HCT116 (cell line): ENCODE measurements at regions not wholly inside any gene's neighbourhood (a gene's known extent, or its start where the extent isn't known, plus 50 kb on each side); places are given as distances from the start of the nearest gene placed in this dataset.
"Not testable (repeated sequence)": the region's sequence is repeated elsewhere in the genome, so short reads cannot be mapped to it uniquely, and the experiment has no call there.

Source experiments
- ATAC-seq: fragments of 200-7000 bp; cut with Tn5 transposase; 2 replicates; pipeline ENCODE4 v1.9.1; 2020; ENCODE audit warnings: mild to moderate bottlenecking, moderate library complexity
- BruUV-seq: library from RNA; stranded (reverse); fragments of 400-500 nt; replicated peaks from 2 replicates; lab custom pipeline; 2021; lab: Mats Ljungman, UMichigan
- CTCF ChIA-PET: fragments of 300-600 bp; sonication (Branson Sonifier 250); formaldehyde crosslinking; loops from one replicate; lab custom pipeline; 2021; ENCODE audit warnings: antibody characterized with exemption; lab: Charles Lee
- POLR2A ChIA-PET: fragments of 300-600, 350-600 bp; sonication (Branson Sonifier 250); formaldehyde crosslinking; loops from one replicate; lab custom pipeline; 2021; ENCODE audit warnings: antibody characterized with exemption; lab: Charles Lee
- RAD21 ChIA-PET, 2 experiments: fragments of 300-600 bp; sonication (Branson Sonifier 250); formaldehyde crosslinking; loops; one replicate each; lab custom pipeline; 2023; ENCODE audit warnings: low total read pairs in 2 of 2; ENCODE audit not compliant: uncharacterized antibody in 2 of 2, unreplicated experiment in 2 of 2, low non-redundant PET in 1 of 2; lab: Charles Lee
- DNase-seq: peaks from one replicate; pipeline ENCODE4 v3.0.0-alpha.2; 2010; ENCODE audit warnings: low read depth, low spot score
- H2AFZ ChIP-seq: fragments of 200-600 bp; shearing (Covaris generic), sonication (generic); 2 replicates; pipeline ENCODE4 v1.6.1; 2017; ENCODE audit warnings: low read depth, mixed run types, mixed read lengths, antibody characterized with exemption, low read length; ENCODE audit not compliant: poor library complexity, severe bottlenecking
- H3K27ac ChIP-seq: 2 replicates; pipeline ENCODE4 v1.5.1; 2012; ENCODE audit warnings: low read depth, low read length
- H3K27me3 ChIP-seq: fragments of 200-600 bp; sonication (generic); 2 replicates; pipeline ENCODE4 v1.6.1; 2016; ENCODE audit warnings: mixed run types, low read length, mixed read lengths; ENCODE audit not compliant: insufficient read depth
- H3K36me3 ChIP-seq, 2 experiments: fragments of 200-500 bp in 1 of 2; fragments of 200-600 bp in 1 of 2; sonication (Bioruptor generic) in 1 of 2; sonication (generic) in 1 of 2; 2 replicates each; pipeline versions ENCODE4 v1.5.1 to v1.6.1; 2014 to 2016; ENCODE audit warnings: low read length in 2 of 2, inconsistent platforms in 1 of 2, mixed read lengths in 1 of 2, mixed run types in 1 of 2; ENCODE audit not compliant: insufficient read depth in 2 of 2, control insufficient read depth in 1 of 2
- H3K4me1 ChIP-seq, 2 experiments: fragments of 200-600 bp in 1 of 2; sonication (generic) in 1 of 2; 2 replicates each; pipeline versions ENCODE4 v1.5.1 to v1.6.1; 2012 to 2017; ENCODE audit warnings: low read length in 2 of 2, inconsistent platforms in 1 of 2, mild to moderate bottlenecking in 1 of 2, mixed read lengths in 1 of 2, mixed run types in 1 of 2, moderate library complexity in 1 of 2; ENCODE audit not compliant: insufficient read depth in 2 of 2, control insufficient read depth in 1 of 2
- H3K4me2 ChIP-seq: fragments of 200-600 bp; sonication (generic); 2 replicates; pipeline ENCODE4 v1.6.1; 2017; ENCODE audit warnings: mixed run types, low read length, mixed read lengths
- H3K4me3 ChIP-seq, 2 experiments: fragments of 200-600 bp in 1 of 2; sonication (generic) in 1 of 2; replicated peaks in 1 of 2; 2 replicates each; pipeline ENCODE4 v1.5.1; 2011 to 2016; ENCODE audit warnings: low read length in 2 of 2, control low read depth in 1 of 2, low read depth in 1 of 2, mild to moderate bottlenecking in 1 of 2, mixed read lengths in 1 of 2, mixed run types in 1 of 2
- H3K79me2 ChIP-seq: fragments of 200-600 bp; sonication (generic); 2 replicates; pipeline ENCODE4 v1.6.1; 2017; ENCODE audit warnings: mild to moderate bottlenecking, mixed run types, low read length, moderate library complexity, mixed read lengths; ENCODE audit not compliant: insufficient read depth
- H3K9ac ChIP-seq: fragments of 200-600 bp; sonication (generic); 2 replicates; pipeline ENCODE4 v1.6.1; 2016; ENCODE audit warnings: low read length, mixed read lengths
- H3K9me2 ChIP-seq: fragments of 200-600 bp; sonication (generic), shearing (Covaris generic); 2 replicates; pipeline ENCODE4 v1.6.1; 2017; ENCODE audit warnings: mixed run types, mild to moderate bottlenecking, moderate library complexity; ENCODE audit not compliant: insufficient read depth
- H3K9me3 ChIP-seq, 2 experiments: fragments of 200-500 bp in 1 of 2; fragments of 200-600 bp in 1 of 2; sonication (Bioruptor generic) in 1 of 2; sonication (generic) in 1 of 2; 2 replicates each; pipeline ENCODE4 v1.6.1; 2014 to 2017; ENCODE audit warnings: low read length in 2 of 2, mixed read lengths in 2 of 2, inconsistent platforms in 1 of 2, low read depth in 1 of 2, mild to moderate bottlenecking in 1 of 2, mixed run types in 1 of 2, moderate library complexity in 1 of 2; ENCODE audit not compliant: control insufficient read depth in 1 of 2, insufficient read depth in 1 of 2
- H4K20me1 ChIP-seq: fragments of 200-600 bp; sonication (generic), shearing (Covaris generic); 2 replicates; pipeline ENCODE4 v1.6.1; 2017; ENCODE audit warnings: mixed run types, mild to moderate bottlenecking, moderate library complexity; ENCODE audit not compliant: insufficient read depth
- FOSL1 ChIP-seq: IDR thresholded peaks from 2 replicates; pipeline ENCODE4 v1.6.1; 2012; ENCODE audit warnings: low read depth
- YY1 ChIP-seq: IDR thresholded peaks from 2 replicates; pipeline ENCODE4 v1.6.1; 2011; ENCODE audit warnings: low read length, low read depth, moderate library complexity, mild to moderate bottlenecking; ENCODE audit not compliant: insufficient replicate concordance; ENCODE audit errors: extremely low read depth
- ZFX ChIP-seq: fragments of 450-650 bp; IDR thresholded peaks from 2 replicates; pipeline ENCODE4 v1.6.1; 2017
- ZNF274 ChIP-seq: fragments of 200-500 bp; sonication (Bioruptor generic); IDR thresholded peaks from 2 replicates; pipeline ENCODE4 v1.6.1; 2014; ENCODE audit warnings: mild to moderate bottlenecking, low read depth, low read length, inconsistent platforms
- intact Hi-C: fragments of 100-400 bp; cut with micrococcal nuclease; formaldehyde crosslinking; loops from 2 replicates; pipeline ENCODE4 v1.10.0; 2022
- TF ChIP-seq, protein P1 (sequence below), 3 experiments: fragments of 200-600 bp in 1 of 3; sonication (generic) in 1 of 3; IDR thresholded peaks in 2 of 3; conservative IDR thresholded peaks in 1 of 3; 2 replicates each; pipeline ENCODE4 v1.5.1; 2012 to 2017; ENCODE audit warnings: low read depth in 2 of 3, low read length in 2 of 3, antibody characterized with exemption in 1 of 3, borderline replicate concordance in 1 of 3, control low read depth in 1 of 3, mild to moderate bottlenecking in 1 of 3, mixed read lengths in 1 of 3, mixed run types in 1 of 3, moderate library complexity in 1 of 3; ENCODE audit not compliant: insufficient read depth in 1 of 3

DNA sequence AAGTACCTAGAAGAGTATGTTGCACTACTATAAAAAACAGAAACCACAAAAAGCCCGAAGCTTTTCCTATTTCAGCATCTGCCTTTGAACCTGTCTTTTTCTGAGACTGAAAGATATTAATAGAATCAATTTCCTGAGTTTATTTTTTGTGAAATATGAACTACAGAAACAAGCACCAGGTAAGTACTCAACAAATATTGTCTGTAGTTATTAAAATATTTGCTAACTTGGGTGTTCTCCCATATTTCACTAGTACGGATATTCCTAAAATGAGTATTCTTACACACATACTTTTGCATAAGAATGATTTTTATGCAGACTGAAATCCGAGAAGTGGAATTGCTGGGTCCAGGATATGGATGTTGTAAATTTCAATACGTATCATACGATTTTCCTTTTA is 188.0 kb downstream of the OR4C45 start:
- no TSS peak for BruUV-seq
- Histone ChIP-seq H3K4me3 (no peak overlapping the region), H3K79me2 (no peaks in the 10 kb centered on the region), H3K27me3 (no peaks in the 10 kb centered on the region), H3K9me3 (peaks cover 4 to 12% of the 10 kb centered on the region in 2 experiments; a peak in 2 of 4 replicates), H3K36me3 (no peaks in the 10 kb centered on the region), H3K4me2 (no peak overlapping the region), H3K27ac (no peak overlapping the region), H3K9me2 (no peaks in the 10 kb centered on the region), H2AFZ (no peak overlapping the region), H4K20me1 (no peaks in the 10 kb centered on the region), H3K9ac (no peak overlapping the region)
- DNase-seq: no peak
- RAD21 ChIA-PET: no interaction called here
- intact Hi-C loops: no loop called here
- CTCF ChIA-PET: no interaction called here
- ATAC-seq: no peak
- TF ChIP-seq YY1: no peak
- TF ChIP-seq, all 23 proteins: peak for 0
- no peaks in the 10 kb centered on the region for H3K4me1 ChIP-seq
- POLR2A ChIA-PET: no interaction called here

DNA sequence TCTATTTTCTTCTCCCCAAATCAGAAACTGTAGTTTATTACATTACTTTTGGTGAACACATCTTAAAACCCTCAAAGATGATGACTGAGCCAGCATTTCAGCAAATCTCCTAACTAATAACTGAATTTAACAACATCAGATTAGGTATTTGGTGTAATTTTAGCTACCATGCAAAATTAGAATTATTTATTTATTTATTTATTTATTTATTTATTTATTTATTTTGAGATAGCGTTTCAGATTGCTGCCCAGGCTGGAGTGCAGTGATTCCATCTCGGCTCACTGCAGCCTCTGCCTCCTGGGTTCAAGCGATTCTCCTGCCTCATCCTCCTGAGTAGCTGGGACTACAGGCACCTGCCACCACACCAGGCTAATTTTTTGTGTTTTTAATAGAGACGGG is 205.7 kb downstream of the OR4C45 start:
- intact Hi-C loops, BruUV-seq, H3K4me1 ChIP-seq, H3K27ac ChIP-seq, DNase-seq, H3K9me3 ChIP-seq, H3K9ac ChIP-seq, H3K4me2 ChIP-seq, H2AFZ ChIP-seq, H3K27me3 ChIP-seq, H3K36me3 ChIP-seq, RAD21 ChIA-PET, CTCF ChIA-PET, ATAC-seq, POLR2A ChIA-PET, H3K9me2 ChIP-seq, H3K79me2 ChIP-seq, H4K20me1 ChIP-seq, H3K4me3 ChIP-seq: not testable (repeated sequence)

DNA sequence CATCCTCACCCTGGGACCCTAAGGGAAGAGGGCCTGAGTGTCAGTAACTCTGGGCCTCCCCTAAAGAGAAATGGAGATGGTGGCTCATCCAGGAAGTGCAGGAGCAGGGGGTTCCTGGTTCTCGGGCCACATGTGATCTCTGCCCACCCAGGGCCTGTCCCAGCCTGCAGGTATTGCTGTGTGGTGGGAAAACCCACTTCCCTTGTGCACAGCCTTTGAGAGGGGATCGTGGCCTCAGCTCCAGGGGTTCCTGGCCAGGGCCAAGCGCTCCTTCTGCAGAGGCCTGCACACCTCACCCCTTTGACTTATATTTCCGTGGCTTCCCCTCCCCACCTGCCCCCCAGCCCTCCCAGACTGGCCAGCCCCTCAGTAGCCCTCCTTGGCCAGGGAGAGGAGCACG is 213.5 kb downstream of the OR4C45 start:
- H2AFZ ChIP-seq: no peak overlapping the region
- ChIA-PET RAD21 (no interaction called here), CTCF (no interaction called here), POLR2A (no interaction called here)
- no peaks in the 10 kb centered on the region for H3K4me1 ChIP-seq
- no TSS peak for BruUV-seq
- H3K79me2 ChIP-seq: no peaks in the 10 kb centered on the region
- TF ChIP-seq YY1 (no peak), ZNF274 (no peak), FOSL1 (no peak), ZFX (no peak)
- TF ChIP-seq, protein P1, sequence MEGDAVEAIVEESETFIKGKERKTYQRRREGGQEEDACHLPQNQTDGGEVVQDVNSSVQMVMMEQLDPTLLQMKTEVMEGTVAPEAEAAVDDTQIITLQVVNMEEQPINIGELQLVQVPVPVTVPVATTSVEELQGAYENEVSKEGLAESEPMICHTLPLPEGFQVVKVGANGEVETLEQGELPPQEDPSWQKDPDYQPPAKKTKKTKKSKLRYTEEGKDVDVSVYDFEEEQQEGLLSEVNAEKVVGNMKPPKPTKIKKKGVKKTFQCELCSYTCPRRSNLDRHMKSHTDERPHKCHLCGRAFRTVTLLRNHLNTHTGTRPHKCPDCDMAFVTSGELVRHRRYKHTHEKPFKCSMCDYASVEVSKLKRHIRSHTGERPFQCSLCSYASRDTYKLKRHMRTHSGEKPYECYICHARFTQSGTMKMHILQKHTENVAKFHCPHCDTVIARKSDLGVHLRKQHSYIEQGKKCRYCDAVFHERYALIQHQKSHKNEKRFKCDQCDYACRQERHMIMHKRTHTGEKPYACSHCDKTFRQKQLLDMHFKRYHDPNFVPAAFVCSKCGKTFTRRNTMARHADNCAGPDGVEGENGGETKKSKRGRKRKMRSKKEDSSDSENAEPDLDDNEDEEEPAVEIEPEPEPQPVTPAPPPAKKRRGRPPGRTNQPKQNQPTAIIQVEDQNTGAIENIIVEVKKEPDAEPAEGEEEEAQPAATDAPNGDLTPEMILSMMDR (IDR thresholded peaks at IDR 0.05 in 2 of 3, conservative IDR thresholded peaks at IDR 0.05 in 1 of 3; ENCODE audit: borderline replicate concordance in 1 of 3, insufficient read depth in 1 of 3, low read depth in 2 of 3, low read length in 2 of 3): no peak
- H3K36me3 ChIP-seq: no peaks in the 10 kb centered on the region
- no peaks in the 10 kb centered on the region for H4K20me1 ChIP-seq
- peaks cover 0 to 9% of the 10 kb centered on the region in 2 experiments; a peak in 2 of 4 replicates for H3K9me3 ChIP-seq
- intact Hi-C loops: no loop called here
- no peak overlapping the region for H3K9ac ChIP-seq
- H3K27me3 ChIP-seq: no peaks in the 10 kb centered on the region
- H3K4me3 ChIP-seq: no peak overlapping the region
- H3K4me2 ChIP-seq: no peak overlapping the region
- no peaks in the 10 kb centered on the region for H3K9me2 ChIP-seq
- DNase-seq: no peak
- no peak for ATAC-seq
- H3K27ac ChIP-seq: no peak overlapping the region
